Endothelial cell (in vitro differentiated cells): ENCODE measurements at regions not wholly inside any gene's neighbourhood (a gene's known extent, or its start where the extent isn't known, plus 50 kb on each side); places are given as distances from the start of the nearest gene placed in this dataset.

ENCODE experiments used
- DNase-seq: peaks from one replicate; pipeline ENCODE4 v3.0.0; 2021; ENCODE audit warnings: low spot score
- H3K27ac Mint-ChIP-seq: one replicate; pipeline ENCODE4 v1.8.0; 2021; ENCODE audit warnings: mixed read lengths, inconsistent platforms; ENCODE audit not compliant: unreplicated experiment
- H3K27me3 Mint-ChIP-seq: one replicate; pipeline ENCODE4 v1.8.0; 2021; ENCODE audit warnings: mild to moderate bottlenecking, moderate library complexity, mixed read lengths, inconsistent platforms; ENCODE audit not compliant: unreplicated experiment
- H3K36me3 Mint-ChIP-seq: one replicate; pipeline ENCODE4 v1.8.0; 2021; ENCODE audit warnings: mild to moderate bottlenecking, low read depth, mixed read lengths, inconsistent platforms; ENCODE audit not compliant: unreplicated experiment
- H3K4me1 Mint-ChIP-seq: one replicate; pipeline ENCODE4 v1.8.0; 2021; ENCODE audit warnings: mild to moderate bottlenecking, mixed read lengths, inconsistent platforms; ENCODE audit not compliant: unreplicated experiment
- H3K4me3 Mint-ChIP-seq: one replicate; pipeline ENCODE4 v1.8.0; 2021; ENCODE audit warnings: mild to moderate bottlenecking, mixed read lengths, inconsistent platforms; ENCODE audit not compliant: unreplicated experiment
- H3K9me3 Mint-ChIP-seq: one replicate; pipeline ENCODE4 v1.8.0; 2021; ENCODE audit warnings: mixed read lengths, inconsistent platforms; ENCODE audit not compliant: unreplicated experiment
- CTCF ChIP-seq: fragments of 200-600 bp; sonication (generic); IDR thresholded peaks from one replicate; pipeline ENCODE4 v1.5.0; 2021; ENCODE audit warnings: antibody characterized with exemption; ENCODE audit not compliant: unreplicated experiment

- Mint-ChIP-seq H3K4me3 (no peak overlapping the region), H3K27me3 (peaks cover 14% of the 10 kb centered on the region), H3K4me1 (no peaks in the 10 kb centered on the region), H3K27ac (no peak overlapping the region), H3K9me3 (peaks cover 54% of the 10 kb centered on the region), H3K36me3 (peaks cover 12% of the 10 kb centered on the region)
- TF ChIP-seq CTCF, result no peak
- no peak for DNase-seq
Measured at GRCh38 chr10:130547368-130547767, 411.2 kb downstream of the GLRX3 start.

- no peak for DNase-seq
- Mint-ChIP-seq H3K4me1 (no peaks in the 10 kb centered on the region), H3K9me3 (peaks cover 59% of the 10 kb centered on the region), H3K4me3 (no peak overlapping the region), H3K27ac (no peak overlapping the region), H3K36me3 (peaks cover 19% of the 10 kb centered on the region), H3K27me3 (peaks cover 14% of the 10 kb centered on the region)
- no peak for TF ChIP-seq CTCF
Measured at GRCh38 chr10:130550952-130551674, 414.9 kb downstream of the GLRX3 start.

GRCh38 chr10:130551676-130552075, 415.5 kb downstream of the GLRX3 start:
- no peak overlapping the region for H3K27ac Mint-ChIP-seq
- no peak overlapping the region for H3K4me3 Mint-ChIP-seq
- peaks cover 25% of the 10 kb centered on the region for H3K36me3 Mint-ChIP-seq
- peaks cover 64% of the 10 kb centered on the region for H3K9me3 Mint-ChIP-seq
- peaks cover 15% of the 10 kb centered on the region for H3K27me3 Mint-ChIP-seq
- no peak for DNase-seq
- TF ChIP-seq CTCF, result no peak
- H3K4me1 Mint-ChIP-seq, result no peaks in the 10 kb centered on the region

GRCh38 chr10:130553826-130554225, 417.6 kb downstream of the GLRX3 start:
- H3K27me3 Mint-ChIP-seq, result peaks cover 19% of the 10 kb centered on the region
- no peak overlapping the region for H3K4me3 Mint-ChIP-seq
- peaks cover 66% of the 10 kb centered on the region for H3K9me3 Mint-ChIP-seq
- H3K36me3 Mint-ChIP-seq, result peaks cover 29% of the 10 kb centered on the region
- H3K4me1 Mint-ChIP-seq, result no peaks in the 10 kb centered on the region
- no peak overlapping the region for H3K27ac Mint-ChIP-seq
- no peak for DNase-seq
- TF ChIP-seq CTCF, result no peak

GRCh38 chr10:130554701-130555410, 418.7 kb downstream of the GLRX3 start:
- peaks cover 32% of the 10 kb centered on the region for H3K36me3 Mint-ChIP-seq

More at GRCh38 chr10:130554701-130555410, 418.7 kb downstream of the GLRX3 start:
- no peaks in the 10 kb centered on the region for H3K4me1 Mint-ChIP-seq
- H3K9me3 Mint-ChIP-seq, result peaks cover 64% of the 10 kb centered on the region
- no peak for DNase-seq
- no peak overlapping the region for H3K4me3 Mint-ChIP-seq
- no peak overlapping the region for H3K27ac Mint-ChIP-seq
- no peak for TF ChIP-seq CTCF
- H3K27me3 Mint-ChIP-seq, result peaks cover 23% of the 10 kb centered on the region
